DND-41 (cell line): ENCODE measurements at regions not wholly inside any gene's neighbourhood (a gene's known extent, or its start where the extent isn't known, plus 50 kb on each side); places are given as distances from the start of the nearest gene placed in this dataset.

ENCODE experiments used
- ATAC-seq: fragments of 200-7000 bp; cut with Tn5 transposase; 3 replicates; pipeline ENCODE4 v1.9.1; 2021; ENCODE audit warnings: low read depth; ENCODE audit not compliant: insufficient read depth
- DNase-seq: peaks from one replicate; pipeline ENCODE4 v3.0.0-alpha.2; 2020
- H2AFZ ChIP-seq: 2 replicates; pipeline ENCODE4 v1.6.0; 2012; ENCODE audit warnings: low read depth, low read length
- H3K27ac ChIP-seq: 2 replicates; pipeline ENCODE4 v1.5.1; 2012; ENCODE audit warnings: low read length, inconsistent platforms
- H3K27me3 ChIP-seq: fragments of 200-600 bp; sonication (generic); 2 replicates; pipeline ENCODE4 v1.6.0; 2012; ENCODE audit warnings: low read length, mild to moderate bottlenecking, inconsistent platforms; ENCODE audit not compliant: insufficient read depth, poor library complexity
- H3K36me3 ChIP-seq: 2 replicates; pipeline ENCODE4 v1.5.1; 2012; ENCODE audit warnings: low read length, inconsistent platforms; ENCODE audit not compliant: insufficient read depth
- H3K4me1 ChIP-seq: 2 replicates; pipeline ENCODE4 v1.5.1; 2012; ENCODE audit warnings: mild to moderate bottlenecking, low read length; ENCODE audit not compliant: insufficient read depth
- H3K4me2 ChIP-seq: 2 replicates; pipeline ENCODE4 v1.6.0; 2012; ENCODE audit warnings: mild to moderate bottlenecking, moderate library complexity, low read length, inconsistent platforms; ENCODE audit not compliant: insufficient read depth
- H3K4me3 ChIP-seq, 2 experiments: fragments of 200-600 bp in 1 of 2; shearing (Covaris generic) in 1 of 2; 2 replicates each; pipeline ENCODE4 v1.5.1; 2012 to 2016; ENCODE audit warnings: inconsistent platforms in 2 of 2, low read length in 2 of 2, mild to moderate bottlenecking in 2 of 2, low read depth in 1 of 2, moderate library complexity in 1 of 2
- H3K79me2 ChIP-seq: 2 replicates; pipeline ENCODE4 v1.6.0; 2012; ENCODE audit warnings: low read length, inconsistent platforms; ENCODE audit not compliant: insufficient read depth
- H3K9ac ChIP-seq: 2 replicates; pipeline ENCODE4 v1.6.0; 2012; ENCODE audit warnings: low read depth, mild to moderate bottlenecking, inconsistent platforms, low read length, moderate library complexity
- H3K9me3 ChIP-seq: 2 replicates; pipeline ENCODE4 v1.5.1; 2012; ENCODE audit warnings: low read length, moderate library complexity, mild to moderate bottlenecking, inconsistent platforms; ENCODE audit not compliant: insufficient read depth, severe bottlenecking
- H4K20me1 ChIP-seq: 2 replicates; pipeline ENCODE4 v1.6.0; 2012; ENCODE audit warnings: low read length; ENCODE audit not compliant: insufficient read depth
- CTCF ChIP-seq: IDR thresholded peaks from 2 replicates; pipeline ENCODE4 v1.5.1; 2012; ENCODE audit warnings: borderline replicate concordance, low read length, moderate library complexity, mild to moderate bottlenecking; ENCODE audit not compliant: poor library complexity, severe bottlenecking; ENCODE audit errors: extremely low read depth
- EZH2 ChIP-seq: IDR thresholded peaks from 3 replicates; pipeline ENCODE4 v1.6.1; 2012; ENCODE audit warnings: borderline replicate concordance, low read depth, mild to moderate bottlenecking, moderate library complexity, low read length, inconsistent platforms; ENCODE audit not compliant: severe bottlenecking

DNA sequence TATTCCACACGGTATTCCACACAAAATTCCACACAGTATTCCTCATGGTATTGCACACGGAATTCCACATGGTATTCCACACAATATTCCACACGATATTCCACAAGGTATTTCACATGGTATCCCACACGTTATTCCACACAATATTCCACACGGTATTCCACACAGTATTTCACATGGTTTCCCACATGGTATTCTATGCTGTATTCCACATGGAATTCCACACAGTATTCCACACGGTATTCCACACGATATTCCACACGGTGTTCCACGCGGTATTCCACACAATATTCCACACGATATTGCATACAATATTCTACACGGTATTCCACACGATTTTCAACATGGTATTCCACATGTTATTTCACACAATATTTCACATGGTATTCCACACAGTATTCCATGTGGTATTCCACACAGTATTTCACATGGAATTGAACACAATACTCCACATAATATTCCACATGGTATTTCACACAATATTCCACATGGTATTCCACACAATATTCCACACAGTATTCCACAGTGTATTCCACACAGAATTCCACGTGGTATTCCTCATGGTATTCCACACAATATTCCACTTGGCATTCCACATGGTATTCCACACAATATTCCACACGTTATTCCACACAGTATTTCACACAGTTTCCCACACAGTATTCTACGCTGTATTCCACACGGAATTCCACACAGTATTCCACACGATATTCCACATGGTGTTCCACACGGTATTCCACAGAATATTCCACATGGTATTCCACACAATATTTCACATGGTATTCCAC lies 136.0 kb upstream of the CHST15 start:
- Histone ChIP-seq H3K9me3 (peaks cover 11% of the 10 kb centered on the region), H3K4me3 (no peak overlapping the region), H3K4me1 (no peaks in the 10 kb centered on the region), H3K27ac (no peak overlapping the region), H2AFZ (no peak overlapping the region), H3K9ac (no peak overlapping the region), H3K27me3 (no peaks in the 10 kb centered on the region), H3K4me2 (no peak overlapping the region), H3K79me2 (no peaks in the 10 kb centered on the region), H4K20me1 (no peaks in the 10 kb centered on the region), H3K36me3 (no peaks in the 10 kb centered on the region)
- TF ChIP-seq CTCF, result no peak
- no peak for TF ChIP-seq EZH2
- DNase-seq (no peak), ATAC-seq (no peak)

DNA sequence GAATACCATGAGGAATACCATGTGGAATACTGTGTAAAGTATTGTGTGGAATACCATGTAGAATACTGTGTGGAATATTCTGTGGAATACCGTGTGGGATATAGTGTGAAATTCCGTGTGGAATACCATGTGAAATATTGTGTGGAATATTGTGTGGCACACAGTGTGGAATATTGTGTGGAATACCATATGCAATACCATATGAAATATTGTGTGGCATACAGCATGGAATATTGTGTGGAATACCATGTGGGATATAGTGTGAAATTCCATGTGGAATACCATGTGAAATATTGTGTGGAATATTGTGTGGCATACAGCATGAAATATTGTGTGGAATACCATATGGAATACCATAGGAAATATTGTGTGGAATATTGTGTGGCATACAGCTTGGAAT lies 135.1 kb upstream of the CHST15 start:
- H4K20me1 ChIP-seq, result no peaks in the 10 kb centered on the region
- H3K27me3 ChIP-seq, result no peaks in the 10 kb centered on the region
- H3K36me3 ChIP-seq, result no peaks in the 10 kb centered on the region
- TF ChIP-seq CTCF, result no peak
- TF ChIP-seq EZH2, result no peak
- no peak overlapping the region for H3K9ac ChIP-seq
- no peaks in the 10 kb centered on the region for H3K4me1 ChIP-seq
- H3K9me3 ChIP-seq, result peaks cover 11% of the 10 kb centered on the region
- H3K4me3 ChIP-seq, result no peak overlapping the region
- DNase-seq (no peak), ATAC-seq (no peak)
- no peaks in the 10 kb centered on the region for H3K79me2 ChIP-seq
- no peak overlapping the region for H3K4me2 ChIP-seq
- no peak overlapping the region for H2AFZ ChIP-seq
- no peak overlapping the region for H3K27ac ChIP-seq

- no peak for TF ChIP-seq EZH2
- no peak for TF ChIP-seq CTCF
- H3K27ac ChIP-seq, result no peak overlapping the region
- H3K79me2 ChIP-seq, result no peaks in the 10 kb centered on the region
- peaks cover 11% of the 10 kb centered on the region for H3K9me3 ChIP-seq
- no peak for ATAC-seq
- no peaks in the 10 kb centered on the region for H3K36me3 ChIP-seq
- no peaks in the 10 kb centered on the region for H4K20me1 ChIP-seq
- no peak overlapping the region for H2AFZ ChIP-seq
- DNase-seq, result no peak
- H3K9ac ChIP-seq, result no peak overlapping the region
- H3K27me3 ChIP-seq, result no peaks in the 10 kb centered on the region
- H3K4me3 ChIP-seq, result no peak overlapping the region
- no peaks in the 10 kb centered on the region for H3K4me1 ChIP-seq
- no peak overlapping the region for H3K4me2 ChIP-seq
These were observed 134.6 kb upstream of the CHST15 start for GRCh38 chr10:124227988-124228387.
